GM19397 (cell line): ENCODE measurements at regions not wholly inside any gene's neighbourhood (a gene's known extent, or its start where the extent isn't known, plus 50 kb on each side); places are given as distances from the start of the nearest gene placed in this dataset.

Source experiments
- ATAC-seq: cut with Tn5 transposase; IDR thresholded peaks from one replicate; pipeline ENCODE4 v1.9.1; 2021; ENCODE audit warnings: mild to moderate bottlenecking, moderate library complexity; ENCODE audit not compliant: unreplicated experiment

GRCh38 chr2:30338475-30338874, 107.1 kb downstream of the LBH start:
- no peak for ATAC-seq

- ATAC-seq: no peak
These were observed 107.7 kb downstream of the LBH start for GRCh38 chr2:30339071-30339470.

GRCh38 chr2:30341500-30342267, 105.4 kb upstream of the LCLAT1 start:
- ATAC-seq: no peak

GRCh38 chr2:30346471-30347169, 100.4 kb upstream of the LCLAT1 start:
- no peak for ATAC-seq

- no peak for ATAC-seq
These were observed 98.2 kb upstream of the LCLAT1 start for GRCh38 chr2:30348825-30349224.

- no peak for ATAC-seq
These were observed 97.4 kb upstream of the LCLAT1 start for GRCh38 chr2:30349691-30350090.

GRCh38 chr2:30351116-30351515, 95.9 kb upstream of the LCLAT1 start:
- no peak for ATAC-seq

GRCh38 chr2:30351949-30352348, 95.1 kb upstream of the LCLAT1 start:
- ATAC-seq: no peak

GRCh38 chr2:30354150-30354549, 92.9 kb upstream of the LCLAT1 start:
- ATAC-seq: no peak

GRCh38 chr2:30354621-30355020, 92.4 kb upstream of the LCLAT1 start:
- ATAC-seq: no peak

- no peak for ATAC-seq
These were observed 91.7 kb upstream of the LCLAT1 start for GRCh38 chr2:30355306-30355705.

- ATAC-seq: no peak
These were observed 91.0 kb upstream of the LCLAT1 start for GRCh38 chr2:30356071-30356470.

- ATAC-seq: no peak
These were observed 90.3 kb upstream of the LCLAT1 start for GRCh38 chr2:30356776-30357175.

- ATAC-seq: no peak
These were observed 88.7 kb upstream of the LCLAT1 start for GRCh38 chr2:30358351-30358750.

GRCh38 chr2:30358842-30359241, 88.2 kb upstream of the LCLAT1 start:
- no peak for ATAC-seq

- no peak for ATAC-seq
These were observed 87.3 kb upstream of the LCLAT1 start for GRCh38 chr2:30359644-30360167.

- ATAC-seq: no peak
These were observed 85.2 kb upstream of the LCLAT1 start for GRCh38 chr2:30361751-30362394.

- ATAC-seq: no peak
These were observed 84.5 kb upstream of the LCLAT1 start for GRCh38 chr2:30362468-30363081.

- no peak for ATAC-seq
These were observed 83.6 kb upstream of the LCLAT1 start for GRCh38 chr2:30363406-30363805.

GRCh38 chr2:30365201-30365600, 81.8 kb upstream of the LCLAT1 start:
- no peak for ATAC-seq

GRCh38 chr2:30366199-30366691, 80.8 kb upstream of the LCLAT1 start:
- ATAC-seq: no peak
